OCI-M1 (cell line): ENCODE measurements at regions not wholly inside any gene's neighbourhood (a gene's known extent, or its start where the extent isn't known, plus 50 kb on each side); places are given as distances from the start of the nearest gene placed in this dataset.

ENCODE experiments used
- DNase-seq: peaks from one replicate; lab custom pipeline; 2025; lab: John Stamatoyannopoulos, UW

DNA sequence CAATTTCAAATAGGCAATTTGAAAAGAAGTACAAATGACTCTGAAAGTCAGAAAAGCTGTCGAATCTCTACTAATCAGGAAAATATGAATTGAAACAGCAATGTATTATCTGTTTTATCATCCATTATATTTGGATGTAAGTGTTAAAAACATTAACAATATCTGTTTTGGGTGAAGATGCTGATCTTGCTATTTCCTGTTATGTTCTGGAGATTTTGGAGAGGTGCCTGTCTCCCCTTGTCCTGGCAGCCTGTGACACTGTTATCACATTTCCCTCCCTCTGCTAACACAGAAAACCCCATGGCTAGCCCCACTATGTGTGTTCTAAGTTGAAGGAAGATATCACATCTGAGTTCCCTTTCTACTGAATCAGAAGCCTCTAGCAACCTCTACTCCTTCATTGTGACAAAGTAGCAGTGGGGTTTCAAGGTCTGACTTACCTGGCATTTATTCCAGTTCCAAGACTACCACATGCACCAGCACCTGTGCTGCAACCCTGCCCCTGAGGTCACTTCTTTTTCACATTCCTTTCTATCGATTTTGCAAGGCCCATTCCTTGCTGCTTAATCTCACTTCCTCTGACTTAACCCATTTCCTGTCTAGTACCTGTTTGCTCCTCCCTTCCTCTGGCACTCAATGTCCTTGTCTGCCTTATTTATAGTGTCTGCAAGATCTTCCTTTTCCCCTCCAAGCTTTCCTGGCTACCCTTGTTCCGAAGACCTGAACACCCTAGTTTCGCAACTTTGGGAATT is 95.5 kb upstream of the COL8A1 start:
- peak; percentile 17 for DNase-seq

DNA sequence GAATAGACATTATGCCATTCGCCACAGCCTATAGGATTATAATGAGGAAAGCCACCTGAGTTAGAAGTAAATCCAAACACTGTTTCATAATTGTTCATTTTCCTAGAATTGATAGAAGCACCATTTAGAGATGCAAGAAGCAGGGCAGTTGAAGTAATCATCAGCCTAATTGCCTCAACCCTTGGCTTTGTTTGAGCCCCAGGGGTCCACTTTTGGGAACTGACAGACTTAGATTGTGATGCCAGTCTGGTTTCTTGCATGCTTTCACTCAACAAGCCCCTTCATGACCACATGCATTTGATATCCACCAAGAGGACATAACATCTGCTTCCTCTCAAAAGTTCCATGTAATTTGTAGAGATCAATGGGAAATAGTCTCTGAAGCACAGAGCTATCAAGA is 97.2 kb upstream of the COL8A1 start:
- no peak for DNase-seq

DNA sequence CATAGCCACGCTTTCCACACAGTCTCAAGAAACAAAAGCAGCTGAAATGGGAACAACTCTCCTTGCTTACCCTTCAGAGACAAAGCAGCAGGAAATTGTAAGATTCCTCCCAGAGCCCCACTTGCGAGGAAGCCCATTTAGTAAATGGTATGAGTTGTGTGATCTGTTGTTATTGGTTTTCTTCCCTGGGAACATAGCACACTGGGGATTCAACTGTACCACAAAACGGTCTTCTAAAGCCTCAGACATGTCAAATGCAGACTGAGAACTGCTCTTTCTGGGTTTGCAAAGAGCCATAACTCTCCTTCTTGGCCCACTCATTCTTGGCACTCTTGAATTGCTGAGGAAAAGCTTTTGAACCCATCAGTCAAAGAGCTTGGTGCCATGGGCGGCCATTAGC is 101.0 kb upstream of the COL8A1 start:
- DNase-seq = no peak

DNA sequence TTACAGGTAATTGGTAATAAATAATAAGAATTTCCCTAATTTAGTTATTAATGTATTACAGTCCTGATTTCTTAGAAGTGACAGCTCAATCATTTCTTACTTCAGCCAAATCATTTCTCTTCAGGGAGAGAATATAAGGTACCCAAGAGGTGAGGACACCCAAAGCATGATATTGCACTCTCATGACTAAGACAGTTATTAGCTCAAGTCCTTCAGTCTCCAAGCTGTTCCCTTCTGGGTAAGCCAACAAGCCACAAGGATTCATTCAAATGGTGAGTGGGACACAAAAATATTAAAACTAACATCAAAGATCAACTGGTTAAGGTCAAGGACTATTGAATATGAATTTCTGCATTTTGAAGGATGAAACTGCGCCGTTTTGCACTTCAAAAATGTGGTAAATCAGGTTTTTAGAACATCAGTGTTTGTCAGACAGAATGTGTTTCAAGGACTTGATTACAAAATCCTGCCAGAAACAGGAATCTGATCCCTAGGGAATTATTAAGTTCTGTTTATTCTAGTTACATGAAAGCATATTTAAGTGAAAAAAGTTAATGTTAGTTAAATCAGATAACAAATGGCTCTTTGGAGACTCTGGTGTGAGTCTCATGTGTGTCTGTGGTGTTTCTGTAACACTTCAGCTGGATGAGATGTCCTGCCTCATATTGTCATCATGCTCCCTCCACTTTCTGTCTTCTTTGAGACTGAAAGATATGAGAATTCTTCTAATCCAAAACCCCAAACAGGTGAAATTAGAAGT is 101.7 kb upstream of the COL8A1 start:
- DNase-seq = no peak

DNA sequence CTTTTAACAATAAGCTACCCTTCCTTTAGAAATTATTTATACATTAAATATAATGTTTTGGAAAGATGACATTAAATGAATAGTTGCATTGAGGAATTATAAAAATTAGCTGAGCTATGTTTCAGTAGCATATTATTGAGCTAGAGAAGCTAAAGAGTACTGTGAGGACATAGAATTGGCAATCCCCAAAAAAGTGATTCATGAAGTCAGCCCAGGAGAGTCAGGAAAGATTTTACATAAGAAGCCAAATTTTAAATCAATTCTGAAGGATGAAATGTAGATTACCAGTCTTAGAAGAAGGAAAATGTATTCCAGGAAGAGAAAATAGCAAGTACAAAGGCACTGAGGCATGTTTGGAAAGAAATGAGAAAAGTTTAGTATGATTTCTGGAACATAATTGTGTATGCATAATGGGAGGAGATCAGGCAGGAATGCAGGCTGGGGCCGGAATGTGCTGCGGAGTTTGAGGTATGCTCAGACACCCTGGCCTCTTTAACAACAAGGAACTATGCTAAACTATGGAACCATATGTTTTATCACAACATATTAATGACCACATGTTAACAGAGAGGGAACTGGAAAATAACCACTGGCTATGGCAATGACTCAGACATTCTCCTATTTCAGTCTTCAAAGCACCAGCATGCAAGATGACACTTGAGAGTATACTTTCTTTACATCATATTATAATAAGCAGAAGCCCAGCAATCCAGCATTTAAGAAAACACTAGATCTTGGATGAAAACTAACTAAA is 103.3 kb upstream of the COL8A1 start:
- peak; percentile 83 for DNase-seq

DNA sequence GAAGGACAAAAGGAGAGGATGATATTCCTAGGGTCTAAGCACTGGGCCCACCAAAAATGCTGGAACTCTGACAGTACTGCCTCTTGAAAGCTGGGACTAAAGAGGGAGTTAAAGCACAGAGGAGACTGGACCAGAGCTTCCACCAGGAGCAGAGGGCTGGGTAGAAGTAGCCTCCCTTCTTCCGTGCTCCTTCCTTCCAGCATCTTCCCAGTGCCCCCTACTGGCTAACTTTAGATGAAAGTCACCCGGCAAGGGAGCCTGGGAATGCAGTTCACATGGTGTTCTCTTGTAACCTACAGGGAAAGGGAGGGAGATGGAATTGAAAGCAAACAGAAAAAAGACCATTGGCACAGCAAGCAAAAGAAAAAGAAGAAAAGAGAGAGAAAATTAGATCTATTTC is 106.1 kb upstream of the COL8A1 start:
- DNase-seq = peak; percentile 79

DNA sequence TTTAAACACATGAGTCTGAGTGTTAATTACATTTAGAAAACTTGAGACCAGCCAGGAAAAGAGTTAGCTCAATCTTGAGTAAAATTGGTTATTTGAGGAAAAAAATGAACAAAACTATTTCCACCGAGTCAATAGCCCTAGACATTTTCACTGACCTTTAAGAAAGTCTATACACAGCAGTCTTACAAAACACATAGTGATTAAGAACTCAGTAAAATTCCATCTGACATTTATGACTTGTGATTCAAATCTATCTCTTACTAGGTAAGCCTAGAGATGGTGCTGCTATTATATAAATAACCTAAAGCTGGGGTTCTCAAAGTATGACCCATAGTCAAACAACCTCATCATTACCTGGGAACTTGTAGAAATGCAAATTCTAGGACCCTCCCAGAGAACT is 109.1 kb upstream of the COL8A1 start:
- DNase-seq = no peak

DNA sequence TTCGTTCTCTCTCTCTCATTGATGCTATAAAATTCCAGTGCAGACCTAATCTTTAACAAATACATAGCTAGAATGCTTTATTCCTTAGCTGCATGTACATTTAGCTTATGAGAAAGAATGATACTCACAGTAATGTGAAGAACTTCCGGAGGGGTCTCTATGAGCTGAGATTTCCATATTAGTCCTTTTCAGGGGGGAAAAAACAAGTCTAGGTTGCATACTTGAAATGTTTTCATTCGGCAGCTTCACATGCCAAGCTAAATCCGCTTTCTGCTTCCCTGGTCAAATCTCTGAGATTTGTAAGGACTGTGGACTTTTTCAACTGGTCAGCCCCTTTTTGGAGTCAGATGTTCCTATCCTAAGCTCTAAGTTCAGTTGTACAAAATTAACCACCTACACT is 111.5 kb upstream of the COL8A1 start:
- no peak for DNase-seq

DNA sequence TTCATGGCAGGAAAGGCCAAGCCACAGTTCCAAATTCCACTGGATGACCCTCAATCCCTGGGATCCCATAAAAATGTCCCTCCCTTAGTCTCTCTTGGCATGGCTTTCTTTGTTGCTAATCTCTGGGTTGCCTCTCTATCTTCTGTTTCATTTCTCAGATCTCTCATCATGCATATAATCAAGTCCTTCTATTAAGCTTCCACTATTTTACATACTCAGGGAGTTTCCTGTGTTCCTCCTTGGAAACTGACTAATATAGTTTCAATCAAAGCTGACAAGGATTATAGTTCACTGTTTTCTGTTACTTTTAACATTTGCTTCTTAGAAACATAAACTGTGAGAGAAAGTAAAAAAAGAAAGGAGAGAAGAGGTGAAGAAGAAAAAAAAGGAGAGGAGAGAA is 113.8 kb upstream of the COL8A1 start:
- DNase-seq = no peak

DNA sequence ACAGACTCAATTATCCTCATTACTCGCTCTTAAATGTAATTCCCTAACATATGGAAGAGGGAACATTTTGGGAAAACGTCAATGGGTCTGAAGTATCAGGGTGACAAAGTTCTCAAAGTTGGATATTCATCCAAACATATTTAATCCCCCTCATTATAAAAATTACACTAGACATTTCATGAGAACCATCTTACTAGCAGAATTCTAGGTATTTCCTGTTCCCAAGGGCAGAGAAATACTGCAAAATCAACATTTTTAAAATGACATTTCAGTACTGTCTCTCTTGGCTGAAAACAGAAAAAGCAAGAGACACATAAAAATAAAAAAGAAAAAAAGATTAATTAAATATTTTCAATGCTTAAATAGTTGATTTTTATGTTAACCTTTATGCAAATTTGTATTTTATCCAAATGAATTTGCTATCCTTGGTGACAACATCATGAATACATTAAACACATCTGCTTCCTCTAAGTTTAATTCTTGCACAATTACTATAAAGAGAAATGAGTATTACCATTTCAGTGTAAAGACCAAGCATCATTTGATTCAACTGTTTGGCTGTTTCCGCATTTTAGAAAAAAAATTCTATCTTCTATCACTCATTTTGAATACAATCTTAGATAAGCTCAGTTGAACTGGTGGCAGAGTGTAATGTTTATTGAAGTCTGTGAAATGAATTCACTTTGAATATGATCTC is 114.8 kb upstream of the COL8A1 start:
- no peak for DNase-seq

DNA sequence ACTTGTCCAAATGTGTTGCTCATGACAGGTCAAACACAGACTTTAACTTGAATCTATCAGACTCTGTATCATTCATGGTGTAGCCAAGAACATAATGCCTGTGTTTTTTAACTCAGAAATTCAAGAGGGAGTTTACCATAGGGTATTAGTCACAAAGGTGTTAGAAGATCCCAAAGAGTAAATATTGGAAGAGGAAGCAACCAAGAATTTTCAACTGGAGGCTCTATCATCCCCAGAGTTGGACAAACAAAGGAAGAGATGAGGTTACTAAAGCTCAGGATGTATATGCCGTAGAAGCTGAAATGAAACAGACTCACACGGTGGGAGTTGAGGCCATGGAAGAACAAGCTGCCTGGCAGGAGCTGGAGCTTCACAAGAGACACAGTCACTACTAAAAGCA is 116.2 kb upstream of the COL8A1 start:
- DNase-seq = no peak

DNA sequence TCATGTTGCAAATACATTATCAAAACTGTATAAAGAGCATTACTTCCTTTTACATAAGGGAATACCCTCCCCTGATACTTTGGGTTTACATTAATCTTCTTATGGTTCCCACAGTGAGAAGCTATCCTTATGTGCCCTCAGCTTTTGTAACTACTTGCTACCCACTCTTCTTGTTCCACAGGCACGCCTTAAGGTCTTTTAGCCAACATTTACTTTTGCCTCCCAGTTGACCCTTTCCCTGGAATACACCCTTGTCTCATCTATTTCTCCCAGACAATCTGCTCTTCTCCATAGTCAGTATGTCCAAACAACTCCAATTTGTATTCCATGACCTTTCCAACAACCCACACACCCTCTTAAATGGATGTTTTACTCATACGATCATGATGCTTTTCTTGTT is 116.8 kb upstream of the COL8A1 start:
- DNase-seq = no peak

DNA sequence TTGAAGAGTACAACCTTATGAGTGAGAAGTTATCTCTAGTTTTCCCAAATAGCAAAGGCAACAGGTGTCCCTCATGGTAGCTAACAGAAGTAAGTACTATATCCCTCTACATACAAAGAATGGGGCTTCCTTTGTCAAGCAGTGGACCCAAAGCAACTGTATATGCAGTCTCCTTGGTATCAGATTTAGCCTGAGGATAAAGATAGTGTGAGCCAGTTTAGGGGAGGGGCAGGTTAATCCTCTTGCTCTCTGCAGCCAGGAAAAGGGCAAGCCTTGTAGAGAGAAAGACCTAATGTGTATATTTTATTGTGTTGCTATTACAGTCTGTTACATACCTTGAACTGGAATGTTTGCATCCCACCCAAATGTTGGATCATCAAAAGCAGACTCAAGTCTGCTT is 117.9 kb upstream of the COL8A1 start:
- DNase-seq = no peak

DNA sequence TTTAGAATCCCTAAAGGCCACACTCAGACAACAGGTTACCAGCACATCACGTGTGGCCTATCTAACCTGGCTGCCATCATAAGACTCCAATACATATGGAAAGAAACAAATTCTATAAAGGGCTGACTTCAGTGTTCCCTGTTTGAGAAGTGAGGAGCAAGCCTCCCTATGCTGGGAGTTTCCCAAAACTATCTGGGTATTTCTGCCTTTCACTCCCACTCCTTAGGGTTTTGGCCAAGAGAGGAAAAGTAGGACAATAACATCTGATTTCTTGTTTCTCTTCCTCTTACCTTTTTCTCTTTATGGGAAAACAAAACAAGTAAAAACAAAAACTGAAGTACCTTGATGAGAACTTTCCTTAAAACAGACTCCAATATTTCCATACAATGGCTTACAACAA is 121.5 kb upstream of the COL8A1 start:
- no peak for DNase-seq

DNA sequence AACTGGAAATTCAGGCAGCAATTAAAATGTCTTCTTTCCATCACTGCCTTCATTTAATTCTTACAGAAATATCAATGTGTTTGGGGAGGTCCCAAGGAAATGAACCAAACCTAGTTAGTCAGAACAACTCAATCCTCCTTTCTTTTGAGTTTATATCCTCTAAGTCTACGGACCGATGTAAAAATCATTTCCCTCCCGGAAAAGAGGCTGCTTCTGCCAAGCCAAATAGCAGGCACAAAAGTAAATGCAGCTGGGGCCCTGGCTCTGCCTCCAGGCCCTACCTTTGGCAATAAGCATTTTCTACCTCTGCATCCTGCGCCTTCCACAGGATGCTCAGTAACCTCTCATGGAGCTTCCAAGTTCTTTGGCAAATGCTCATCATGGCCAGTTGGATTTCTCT is 122.5 kb upstream of the COL8A1 start:
- no peak for DNase-seq

DNA sequence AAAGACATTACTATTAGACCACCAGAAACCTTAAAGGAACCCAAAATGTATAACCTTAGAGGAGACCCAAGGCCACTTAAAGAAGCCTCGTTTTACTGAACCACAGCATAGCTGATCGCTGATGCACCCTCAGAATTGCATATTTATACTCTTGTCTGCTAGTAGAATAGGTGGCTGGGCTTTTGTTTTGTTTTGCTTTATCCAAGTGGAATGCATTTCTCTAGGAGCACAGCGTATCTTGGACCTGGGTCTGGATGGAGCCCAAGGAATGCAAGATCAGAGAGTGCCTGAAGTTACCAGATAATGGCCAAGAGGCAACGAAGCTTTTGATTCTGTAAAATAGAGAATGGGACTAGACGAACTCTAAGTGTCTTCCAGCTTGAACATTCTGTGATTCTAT is 129.2 kb upstream of the COL8A1 start:
- DNase-seq = no peak

DNA sequence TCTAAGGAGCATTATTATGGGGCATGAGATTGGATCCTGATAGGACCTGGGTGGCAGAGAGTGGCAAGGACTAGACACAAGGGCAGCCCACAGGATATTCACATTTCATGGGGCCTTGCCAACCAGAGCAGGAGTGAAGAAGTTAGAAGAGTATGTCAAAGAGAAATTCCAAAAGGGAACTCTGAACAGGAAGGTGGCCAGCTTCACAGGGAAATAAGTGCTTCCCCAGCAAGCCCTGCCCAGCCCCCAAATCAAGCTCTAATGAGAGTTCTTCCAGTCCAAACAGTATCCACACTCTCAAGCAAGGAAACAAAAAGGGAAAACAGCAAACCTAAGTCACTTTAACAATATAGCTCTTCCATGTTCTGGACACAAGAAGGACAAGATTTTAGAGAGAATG is 130.2 kb upstream of the COL8A1 start:
- no peak for DNase-seq

DNA sequence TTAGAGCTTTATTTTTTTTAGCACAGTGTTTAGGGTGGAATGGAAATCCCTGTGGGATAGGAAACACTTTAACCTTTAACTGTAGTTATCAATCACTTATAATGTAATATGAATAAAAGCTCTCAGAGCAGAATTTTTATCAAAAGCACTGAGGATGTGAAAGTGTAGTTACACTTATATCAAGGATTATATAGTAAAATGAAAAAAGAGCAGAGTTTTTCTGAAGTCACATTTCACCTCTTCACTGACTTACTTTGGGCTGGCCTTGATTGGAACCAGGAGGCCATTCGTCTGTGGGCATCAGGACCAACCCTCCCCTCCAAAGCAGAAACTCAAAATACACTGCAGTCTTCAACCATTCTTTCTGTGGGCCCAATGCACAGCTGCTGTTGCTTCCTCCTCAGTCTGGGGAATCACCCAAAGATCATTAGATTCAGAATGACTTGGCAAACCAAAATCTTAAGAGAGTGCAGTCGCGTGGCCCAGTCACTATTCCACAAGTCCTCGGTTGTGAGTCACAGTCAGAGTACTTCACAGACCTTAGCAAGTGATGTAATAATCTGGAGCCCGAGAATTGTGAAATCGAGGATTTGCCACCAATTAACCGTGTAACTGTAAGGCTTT is 132.6 kb upstream of the COL8A1 start:
- DNase-seq = peak; percentile 89

DNA sequence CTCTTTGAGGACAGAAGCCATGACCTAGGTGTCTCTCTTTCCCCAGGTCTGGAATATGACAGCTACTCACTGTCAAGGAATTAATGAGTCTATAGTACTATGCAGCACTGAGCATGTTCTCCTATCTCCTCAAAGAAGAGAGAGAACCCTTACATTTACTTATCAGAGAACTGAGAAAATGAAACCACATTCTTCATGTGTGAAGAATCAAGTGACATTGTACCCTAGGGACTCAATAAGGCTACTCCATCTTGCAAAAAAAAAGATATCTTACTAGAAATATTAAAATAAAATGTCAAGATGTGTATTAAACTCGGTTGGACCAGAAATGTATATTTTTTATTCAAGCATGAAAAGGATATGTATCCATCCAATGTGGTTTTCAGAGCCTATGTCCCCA is 133.2 kb upstream of the COL8A1 start:
- DNase-seq = peak; percentile 37

DNA sequence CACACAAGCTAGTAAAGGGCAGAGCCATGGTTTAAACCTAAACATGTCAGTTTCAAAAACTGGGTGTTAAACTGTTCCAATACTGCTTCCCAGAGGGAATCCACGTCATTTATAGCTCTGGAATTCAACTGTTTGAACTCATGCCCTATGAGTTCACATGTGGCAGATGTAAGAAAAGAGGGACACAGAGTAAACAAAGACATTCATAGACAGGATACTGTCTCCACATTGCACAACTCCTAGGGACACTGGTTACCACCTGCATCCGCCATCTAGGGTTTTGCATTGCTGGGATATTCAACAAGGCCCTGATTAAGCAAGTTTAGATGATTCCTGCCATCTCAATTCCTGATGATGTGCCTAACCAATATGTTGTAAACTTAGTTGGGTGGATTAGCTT is 134.1 kb upstream of the COL8A1 start:
- DNase-seq = no peak

DNA sequence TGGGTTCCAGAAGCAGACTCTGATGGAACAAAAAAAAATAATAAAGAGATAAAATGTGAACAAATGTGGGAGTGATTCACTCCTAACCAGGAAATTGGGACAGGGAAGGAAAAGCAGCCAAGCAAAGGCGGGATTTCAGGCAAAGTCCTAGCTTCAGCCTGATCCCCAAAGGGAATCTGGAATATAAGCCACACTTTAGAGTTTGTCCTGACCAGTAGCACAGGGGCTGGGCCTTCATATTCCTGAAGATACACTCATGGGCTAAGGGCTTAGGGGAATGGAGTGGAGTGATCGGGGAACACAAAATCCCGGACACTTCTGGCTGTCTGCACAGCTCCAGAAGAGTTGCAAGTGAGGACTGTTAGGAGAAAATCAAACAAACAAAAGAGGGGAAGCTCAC is 135.0 kb upstream of the COL8A1 start:
- no peak for DNase-seq

DNA sequence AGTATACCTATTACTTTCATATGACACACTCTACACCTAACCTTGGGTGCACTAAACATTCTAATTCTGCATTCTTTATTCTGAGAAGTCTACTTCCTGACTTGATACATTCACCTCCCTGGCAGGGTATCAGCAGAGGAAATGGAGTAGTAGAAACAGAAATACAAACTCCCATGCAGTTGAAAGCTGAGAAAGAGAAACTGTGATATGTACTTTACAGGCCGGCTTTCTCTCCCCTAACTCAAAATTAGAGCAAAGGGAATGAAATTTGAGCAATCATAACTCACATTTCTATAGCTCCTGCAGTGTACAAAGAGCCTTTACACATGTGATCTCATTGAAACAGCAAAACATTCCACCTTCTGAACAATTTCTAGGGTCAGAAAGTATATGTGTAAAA is 135.5 kb upstream of the COL8A1 start:
- DNase-seq = no peak
